ENCODE measurements at regions not wholly inside any gene's neighbourhood (a gene's known extent, or its start where the extent isn't known, plus 50 kb on each side); places are given as distances from the start of the nearest gene placed in this dataset.
"Not testable (repeated sequence)": the region's sequence is repeated elsewhere in the genome, so short reads cannot be mapped to it uniquely, and the experiment has no call there.

DNA sequence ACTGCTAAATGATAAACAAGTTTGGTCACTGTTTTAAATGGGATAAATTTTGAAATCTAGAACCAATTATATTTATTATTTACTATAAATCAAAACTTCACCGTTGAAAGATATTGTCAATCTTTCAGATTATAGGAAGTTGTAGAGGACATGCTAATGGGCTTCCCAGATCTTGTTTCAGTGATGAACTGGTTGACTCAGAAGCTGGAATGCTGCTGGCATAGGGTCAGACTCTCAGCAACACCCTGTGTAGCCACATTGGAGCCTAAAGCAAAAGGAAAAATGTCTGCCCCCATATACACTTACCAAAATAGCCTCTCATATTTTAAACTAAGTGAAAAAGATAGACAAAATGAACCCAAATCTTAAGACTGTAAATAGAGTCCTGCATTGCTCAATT lies 916.9 kb upstream of the SOX9 start:
- no peak for DNase-seq

DNA sequence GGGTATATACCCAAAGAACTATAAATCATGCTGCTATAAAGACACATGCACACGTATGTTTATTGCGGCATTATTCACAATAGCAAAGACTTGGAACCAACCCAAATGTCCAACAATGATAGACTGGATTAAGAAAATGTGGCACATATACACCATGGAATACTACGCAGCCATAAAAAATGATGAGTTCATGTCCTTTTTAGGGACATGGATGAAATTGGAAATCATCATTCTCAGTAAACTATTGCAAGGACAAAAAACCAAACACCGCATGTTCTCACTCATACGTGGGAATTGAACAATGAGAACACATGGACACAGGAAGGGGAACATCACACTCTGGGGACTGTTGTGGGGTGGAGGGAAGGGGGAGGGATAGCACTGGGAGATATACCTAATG lies 914.9 kb upstream of the SOX9 start:
- DNase-seq = not testable (repeated sequence)

DNA sequence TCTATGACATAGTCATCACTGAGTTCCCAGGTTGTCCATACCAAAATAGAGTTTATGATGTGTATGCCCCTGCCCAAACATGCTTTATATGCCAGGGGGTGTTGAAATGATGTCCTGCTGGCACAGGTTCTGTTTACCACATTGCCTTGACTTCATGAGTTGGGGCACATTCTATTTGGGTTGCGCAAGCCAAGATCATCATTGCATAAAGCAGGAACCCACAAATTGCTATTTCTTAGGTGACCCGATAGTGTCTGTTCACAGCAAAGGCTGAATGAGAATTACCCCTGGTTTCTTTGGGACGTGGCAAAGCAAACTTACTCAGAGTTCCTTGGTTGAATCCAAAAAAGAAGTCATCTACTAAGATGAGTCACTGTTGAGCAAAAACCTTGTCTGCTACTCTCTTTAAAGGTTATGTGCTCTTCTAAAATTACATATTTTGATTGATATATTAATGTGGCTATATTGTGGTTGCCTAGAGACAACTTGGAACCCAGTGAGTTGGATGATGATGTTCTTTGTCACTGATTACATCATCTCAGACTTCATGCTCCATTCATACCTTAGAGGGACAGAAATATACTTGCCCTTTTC lies 912.6 kb upstream of the SOX9 start:
- DNase-seq = no peak

DNA sequence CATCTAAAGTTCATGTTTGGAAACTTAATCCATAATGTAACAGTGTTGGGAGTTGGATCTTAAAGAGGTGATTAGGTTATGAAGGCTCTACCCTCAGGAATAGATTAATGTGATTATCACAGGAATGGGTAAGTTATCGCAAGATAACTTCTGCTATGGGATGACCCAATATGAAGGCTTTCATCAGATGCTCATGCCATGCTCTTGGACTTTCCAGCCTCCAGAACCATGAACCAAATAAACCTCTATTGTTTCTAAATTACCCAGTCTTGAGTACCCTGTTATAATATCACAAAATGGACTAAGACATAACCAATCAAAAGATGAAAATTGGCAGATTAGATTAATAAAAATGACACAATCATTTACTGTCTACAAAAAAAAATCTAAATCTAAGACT lies 906.9 kb upstream of the SOX9 start:
- no peak for DNase-seq

DNA sequence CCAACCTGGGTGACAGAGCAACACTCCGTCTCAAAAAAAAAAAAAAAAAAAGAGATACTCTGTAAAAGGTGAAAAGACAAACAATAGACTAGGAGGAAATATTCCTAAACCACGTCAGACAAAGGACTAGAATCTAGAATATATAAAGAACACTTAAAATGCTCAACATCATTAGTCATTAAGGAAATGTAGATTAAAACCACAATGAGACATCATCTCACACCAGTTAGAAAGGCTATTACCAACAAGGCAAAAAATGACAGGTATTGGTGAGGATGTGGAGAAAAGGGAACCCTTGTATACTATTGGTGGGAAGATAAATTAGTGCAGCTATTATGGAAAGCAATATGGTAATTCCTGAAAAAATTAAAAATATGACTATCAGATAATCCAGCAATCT lies 903.1 kb upstream of the SOX9 start:
- DNase-seq = no peak

DNA sequence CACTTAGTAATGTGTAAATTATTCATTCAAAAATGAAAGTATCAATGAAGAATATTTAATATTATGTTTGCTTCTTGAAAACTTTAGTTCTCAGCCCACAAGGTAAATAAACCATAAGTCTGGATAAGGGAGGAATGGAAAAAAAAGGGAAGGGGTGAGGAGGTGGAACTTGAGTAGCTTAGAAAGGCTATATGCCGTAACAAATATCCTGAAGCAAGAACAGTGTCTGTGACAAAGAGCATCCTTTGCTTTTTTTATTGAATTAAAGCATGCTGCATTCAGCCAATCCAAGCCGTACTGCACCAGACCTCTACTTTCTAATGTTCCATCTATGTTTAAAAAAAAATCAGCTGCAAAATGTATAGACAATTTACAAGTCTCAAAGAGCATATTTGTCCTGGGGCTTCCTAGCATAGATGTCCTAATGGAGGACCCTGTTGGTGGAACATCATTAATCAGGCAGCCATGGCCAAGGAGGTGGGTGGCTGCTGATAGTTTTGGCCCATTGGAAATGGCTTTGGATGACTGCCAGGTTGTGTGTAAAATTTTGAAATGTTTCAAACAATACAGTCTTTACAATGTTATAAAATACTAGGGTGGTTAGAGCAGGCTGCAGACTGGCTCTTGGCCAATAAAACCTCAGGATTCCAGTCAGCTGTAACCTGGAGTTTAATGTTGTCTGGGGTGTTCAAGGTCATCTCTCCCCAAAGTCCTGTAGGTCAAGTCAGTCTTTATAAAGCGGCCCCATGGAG lies 895.8 kb upstream of the SOX9 start:
- no peak for DNase-seq

DNA sequence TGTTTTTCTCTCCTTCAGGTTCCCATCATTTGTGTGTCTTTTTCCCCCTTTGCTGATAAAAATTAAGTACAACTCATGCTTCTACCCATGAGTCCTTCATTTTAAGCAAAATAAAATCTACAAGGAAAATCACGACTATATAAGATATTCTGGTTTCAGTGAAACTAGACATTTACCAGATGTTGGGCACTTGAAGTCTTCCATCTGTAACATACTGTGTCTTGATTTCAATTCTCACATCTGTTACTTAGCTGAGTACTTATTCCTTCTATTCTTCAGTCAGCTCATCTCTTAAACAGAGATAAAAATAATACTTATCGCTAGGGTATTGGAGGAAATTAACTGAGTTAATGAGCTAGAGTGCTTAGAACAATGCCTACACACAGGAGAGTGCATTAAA lies 893.0 kb upstream of the SOX9 start:
- DNase-seq = no peak

DNA sequence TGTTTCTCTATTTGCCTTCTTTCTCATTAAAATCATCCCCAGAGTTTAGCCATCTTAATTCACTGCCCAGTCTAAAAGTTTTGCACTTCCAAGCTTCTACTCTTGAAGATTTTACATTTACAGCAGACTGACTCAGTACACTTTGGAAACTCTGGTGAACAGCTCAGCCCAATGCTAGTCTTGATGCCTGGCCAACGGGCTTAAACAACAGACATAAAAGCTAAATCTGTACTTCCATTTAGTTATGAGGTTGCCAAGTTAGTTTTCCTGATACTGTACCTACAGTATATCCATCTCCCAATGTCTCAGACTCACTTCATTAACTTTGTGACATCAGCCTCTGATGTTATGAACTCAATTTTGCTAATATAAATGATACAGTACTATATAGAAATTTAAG lies 891.8 kb upstream of the SOX9 start:
- DNase-seq = no peak

DNA sequence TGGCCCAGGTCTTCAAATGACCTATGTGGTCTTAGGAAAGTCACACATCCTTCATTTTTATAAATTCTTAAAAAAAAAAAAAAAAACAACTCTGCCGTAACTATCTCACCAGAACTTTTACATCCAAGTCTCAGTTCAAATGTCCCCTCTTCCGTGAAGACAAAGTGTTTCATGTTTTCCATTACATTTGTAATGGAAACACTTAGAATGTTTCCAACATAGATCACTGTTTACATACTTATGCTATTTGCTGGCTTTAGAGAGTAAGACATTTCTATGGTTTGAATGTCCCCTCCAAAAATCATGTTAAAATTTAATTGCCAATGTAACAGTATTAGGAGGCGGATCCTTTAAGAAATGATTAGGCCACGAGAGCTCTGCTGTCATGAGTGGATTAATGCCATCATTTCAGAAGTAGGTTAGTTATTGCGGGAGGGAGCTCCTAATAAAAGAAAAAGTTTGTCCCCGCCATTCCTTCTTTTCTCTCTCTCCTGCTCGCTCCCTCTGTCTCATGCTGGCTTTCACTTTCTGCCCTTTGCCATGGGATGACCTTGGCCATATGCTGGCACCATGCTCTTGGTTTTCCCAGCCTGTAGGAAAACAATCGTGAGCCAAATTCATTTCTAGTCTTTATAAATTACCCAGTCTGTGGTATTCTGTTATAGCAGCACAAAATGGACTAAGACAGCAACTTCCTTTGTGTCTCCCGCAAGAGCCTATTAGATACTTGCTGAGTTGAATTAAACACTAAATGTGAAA lies 887.8 kb upstream of the SOX9 start:
- DNase-seq = no peak

DNA sequence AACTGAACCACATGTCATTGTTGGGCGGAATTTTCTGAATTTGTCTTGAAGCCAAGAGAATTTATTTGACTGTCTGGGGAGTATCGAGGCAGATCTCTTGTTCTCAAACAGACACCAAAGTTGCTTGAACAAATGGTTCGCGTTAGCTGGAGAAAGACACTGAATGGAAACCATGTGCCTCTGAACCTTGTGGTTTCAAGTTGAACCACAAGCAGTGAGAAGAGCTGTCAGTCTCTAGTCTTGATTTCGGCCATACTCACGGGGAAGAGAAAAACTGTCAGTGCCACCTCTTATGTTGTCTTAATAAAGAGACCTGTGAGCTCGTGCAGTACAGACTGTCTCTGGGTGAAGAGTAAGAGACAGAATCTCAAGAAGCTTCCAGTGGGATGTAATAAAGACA lies 886.5 kb upstream of the SOX9 start:
- no peak for DNase-seq

DNA sequence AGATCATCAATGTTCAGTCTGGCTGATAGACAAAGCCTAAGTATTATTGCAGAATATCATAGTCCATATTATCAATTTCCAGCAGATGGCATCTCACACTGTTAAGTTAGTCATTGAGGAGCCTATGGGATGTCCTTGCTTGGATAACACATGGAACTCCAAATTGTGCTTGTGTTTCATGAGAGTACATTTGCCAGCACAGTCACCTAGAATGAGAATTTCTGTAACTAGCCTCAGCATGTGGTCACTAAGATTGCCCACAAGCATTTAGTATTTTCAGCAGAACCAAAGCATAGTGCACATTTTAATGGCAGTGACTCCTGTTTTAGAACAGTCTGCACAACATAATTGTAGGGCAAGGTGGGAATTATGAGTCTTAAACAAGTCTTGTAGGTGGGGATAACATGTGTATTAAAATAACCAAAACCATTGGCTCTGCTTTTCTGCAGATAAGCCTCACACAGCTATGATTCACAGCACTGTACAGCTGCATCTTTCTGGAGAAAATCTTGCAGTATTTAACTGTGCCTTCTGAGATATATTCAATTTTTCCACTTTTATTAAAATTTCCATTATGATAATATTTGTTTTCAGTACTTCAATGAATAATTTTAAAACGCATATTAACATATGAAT lies 882.8 kb upstream of the SOX9 start:
- DNase-seq = no peak

DNA sequence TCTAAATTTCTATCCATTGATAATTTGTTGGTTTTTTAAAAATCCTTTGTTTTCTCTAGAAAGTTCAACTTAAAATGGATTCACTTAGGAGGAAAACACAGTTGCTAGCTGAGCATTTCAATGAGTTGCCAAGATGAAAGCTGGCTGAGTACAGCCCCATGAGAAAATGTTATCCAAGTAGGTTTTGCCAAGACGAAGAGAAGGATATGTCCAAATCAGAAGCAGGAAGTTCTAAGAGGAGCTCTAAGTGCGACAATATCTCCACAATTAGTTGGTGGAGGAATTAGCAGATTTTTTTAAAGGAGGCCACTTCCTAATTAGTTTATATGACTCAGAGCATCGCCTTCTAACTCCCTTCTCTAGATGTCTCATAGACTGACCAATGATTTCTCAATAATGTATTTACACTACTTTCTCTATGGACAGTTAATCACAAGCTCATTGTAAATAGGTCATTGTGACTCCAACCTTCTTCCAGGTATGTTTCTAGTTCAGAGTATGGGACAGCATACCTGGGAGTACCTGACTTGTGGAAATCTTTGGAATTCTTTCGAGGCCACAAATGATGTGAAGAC lies 873.3 kb upstream of the SOX9 start:
- DNase-seq = no peak

DNA sequence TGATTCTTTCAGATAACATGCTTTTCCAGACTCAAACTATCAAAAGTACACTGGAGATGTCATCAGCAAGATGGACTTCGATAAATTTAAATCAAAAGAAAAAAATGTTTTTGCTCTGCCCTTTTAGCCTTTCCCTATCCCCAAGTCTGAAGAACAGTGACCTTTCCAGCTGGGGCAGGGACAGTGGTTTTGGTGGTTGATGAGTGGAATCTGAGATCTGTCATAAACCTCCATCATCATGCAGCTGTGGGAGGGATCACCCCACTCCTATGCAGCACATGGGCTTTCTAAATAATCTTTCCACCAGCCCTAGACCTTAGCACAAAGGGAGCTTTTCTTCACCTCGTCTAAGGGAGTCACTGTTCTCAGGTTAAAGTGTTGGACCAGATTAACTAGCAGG lies 869.5 kb upstream of the SOX9 start:
- DNase-seq = no peak

DNA sequence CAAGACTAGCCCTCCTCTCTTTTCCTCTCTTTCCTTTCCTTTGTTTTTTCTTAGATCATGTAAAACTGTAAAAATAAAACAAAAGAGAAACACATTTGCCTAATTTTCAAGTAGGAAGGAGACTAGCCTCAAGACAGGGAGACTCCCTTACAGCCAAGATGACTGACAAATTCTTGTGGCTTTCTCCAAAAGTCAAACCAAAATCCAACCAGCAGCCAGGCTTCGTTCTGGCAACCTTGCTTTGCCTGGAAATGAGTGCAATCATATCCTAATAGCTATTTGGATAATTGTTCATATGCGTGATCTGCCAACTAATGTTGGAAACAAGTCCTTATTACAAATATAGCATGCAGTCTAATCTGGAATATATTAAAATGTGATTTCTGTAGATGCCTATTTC lies 868.9 kb upstream of the SOX9 start:
- DNase-seq = no peak

DNA sequence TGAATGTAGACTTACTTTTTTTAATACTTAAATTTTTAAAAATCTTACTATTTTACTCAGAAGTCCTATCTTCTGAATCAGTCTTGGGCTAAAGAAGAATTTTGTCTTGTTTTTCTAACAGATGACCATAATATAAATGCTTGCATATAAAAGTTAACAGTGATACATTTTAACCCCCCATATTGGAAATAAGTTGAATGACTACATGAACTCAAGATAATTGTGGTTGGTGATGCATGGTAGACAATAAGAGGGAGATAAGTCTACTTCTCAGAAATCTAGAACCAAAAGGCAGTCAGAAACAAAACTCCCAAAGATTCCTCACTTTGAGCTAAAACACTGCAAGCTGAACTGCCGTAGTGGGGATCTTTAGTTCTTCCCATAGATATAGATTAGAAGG lies 868.4 kb upstream of the SOX9 start:
- DNase-seq = no peak

DNA sequence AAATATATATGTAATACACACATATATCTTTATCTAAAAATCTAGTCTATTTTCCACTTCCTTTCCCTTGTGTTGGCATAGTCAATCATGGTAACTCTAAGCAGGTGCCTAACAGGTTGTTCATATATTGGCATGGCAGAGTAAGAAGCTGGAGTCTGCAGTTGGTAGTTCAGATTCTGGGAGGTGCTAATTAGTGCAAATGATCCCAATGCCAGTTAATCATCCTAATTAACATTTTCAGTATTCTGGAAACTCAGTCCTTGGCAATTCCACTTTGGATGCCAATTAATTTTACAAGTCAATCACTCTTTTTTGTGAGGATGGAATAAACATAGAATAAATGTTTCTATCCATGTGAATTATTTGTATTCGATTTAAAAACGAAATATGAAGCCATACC lies 863.7 kb upstream of the SOX9 start:
- DNase-seq = no peak

DNA sequence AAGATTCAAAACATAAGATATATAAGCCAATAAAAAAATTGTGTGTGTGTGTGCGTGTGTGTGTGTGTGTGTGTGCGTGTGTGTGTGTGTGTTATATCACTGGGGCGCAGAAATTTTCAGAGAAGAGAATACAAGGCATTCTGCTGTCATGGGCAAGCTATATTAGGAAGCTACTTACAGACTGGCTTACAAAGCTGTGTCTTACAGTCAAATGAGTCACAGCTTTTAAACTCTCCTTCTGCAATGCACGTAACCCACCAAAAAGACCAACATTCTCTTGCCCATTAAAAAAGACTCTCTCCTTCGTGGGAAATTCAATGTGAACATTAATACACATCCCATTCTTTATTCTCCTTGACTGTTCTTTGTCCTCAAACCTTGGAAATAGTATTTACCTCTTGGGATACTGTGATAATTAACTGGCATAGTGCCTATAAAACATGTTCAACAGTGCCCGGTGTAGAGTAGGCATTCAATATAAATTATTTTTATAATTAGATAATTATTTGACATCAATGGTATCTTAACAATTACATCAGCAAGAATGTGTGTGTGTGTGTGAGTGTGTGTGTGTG lies 860.4 kb upstream of the SOX9 start:
- no peak for DNase-seq

DNA sequence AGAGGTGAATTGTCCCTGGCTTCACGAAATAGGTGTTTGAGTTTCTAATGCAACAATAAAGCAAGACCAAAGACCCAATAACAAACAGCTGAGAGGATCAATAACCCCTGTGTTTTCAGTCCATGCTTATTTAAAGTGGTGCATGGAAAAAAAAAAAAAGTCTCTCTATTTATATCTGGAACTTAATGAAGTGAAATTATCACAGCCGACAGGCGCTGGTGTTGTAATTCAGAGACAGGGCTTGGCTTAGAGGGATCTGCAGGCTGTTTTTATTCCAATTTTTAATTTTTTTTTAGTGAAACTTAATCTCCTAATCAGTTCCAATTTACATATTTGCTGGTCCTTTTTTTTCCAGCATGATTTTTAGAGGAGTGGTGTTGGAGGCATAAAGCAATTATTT lies 858.2 kb upstream of the SOX9 start:
- no peak for DNase-seq

DNA sequence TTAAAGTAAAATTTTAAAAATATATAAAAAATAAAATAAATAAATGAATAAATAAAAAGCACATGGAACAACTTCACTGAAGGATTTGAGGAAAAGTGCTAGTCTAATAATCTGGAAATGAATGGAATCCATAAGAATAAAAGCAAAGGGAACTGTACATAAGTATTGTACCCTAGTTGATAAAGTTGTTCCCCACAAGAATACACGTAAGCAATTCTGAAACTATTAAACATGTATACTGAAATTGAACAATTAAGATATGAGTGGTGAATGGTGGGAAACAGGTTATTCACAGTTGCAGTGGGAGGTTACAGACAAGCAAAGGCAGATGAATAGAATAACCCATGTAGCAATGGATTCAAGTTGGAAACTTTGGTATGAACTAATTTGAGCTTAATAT lies 853.2 kb upstream of the SOX9 start:
- DNase-seq = no peak

DNA sequence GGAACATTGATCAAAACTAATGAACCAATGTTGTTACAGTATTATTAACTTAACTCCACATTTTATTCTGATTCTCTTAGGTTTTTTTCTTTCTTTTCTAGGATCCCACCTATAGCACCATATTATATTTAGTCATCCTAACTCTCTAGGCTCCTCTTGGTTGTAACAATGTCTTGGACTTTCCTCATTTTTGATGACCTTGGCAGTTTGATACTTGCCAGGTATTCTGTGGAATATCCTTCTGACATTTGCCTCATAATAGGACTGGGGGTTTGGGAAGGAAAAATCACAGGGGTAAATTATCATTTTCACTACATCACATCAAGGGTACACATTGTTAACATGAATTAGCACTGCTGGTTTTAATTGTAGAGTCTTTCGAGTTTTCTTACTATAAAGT lies 851.6 kb upstream of the SOX9 start:
- no peak for DNase-seq

DNA sequence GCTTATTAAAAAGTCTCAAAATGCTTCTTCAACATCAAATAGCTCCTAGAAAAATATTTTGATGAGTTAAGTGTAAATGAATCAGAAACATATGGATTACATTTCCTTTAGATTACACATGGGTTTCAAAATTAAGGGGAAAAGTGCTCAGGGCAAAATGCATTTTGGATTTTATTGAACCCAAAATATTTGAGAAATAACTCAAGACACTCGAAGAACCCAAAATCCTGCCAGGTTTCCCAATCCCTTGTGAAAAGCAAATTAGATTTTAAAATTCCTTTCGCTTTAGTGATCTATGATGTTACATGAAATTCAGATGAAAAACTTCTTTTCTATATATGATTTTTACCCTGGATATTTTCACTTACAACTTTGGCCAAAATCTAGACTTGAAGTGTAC lies 847.4 kb upstream of the SOX9 start:
- no peak for DNase-seq

DNA sequence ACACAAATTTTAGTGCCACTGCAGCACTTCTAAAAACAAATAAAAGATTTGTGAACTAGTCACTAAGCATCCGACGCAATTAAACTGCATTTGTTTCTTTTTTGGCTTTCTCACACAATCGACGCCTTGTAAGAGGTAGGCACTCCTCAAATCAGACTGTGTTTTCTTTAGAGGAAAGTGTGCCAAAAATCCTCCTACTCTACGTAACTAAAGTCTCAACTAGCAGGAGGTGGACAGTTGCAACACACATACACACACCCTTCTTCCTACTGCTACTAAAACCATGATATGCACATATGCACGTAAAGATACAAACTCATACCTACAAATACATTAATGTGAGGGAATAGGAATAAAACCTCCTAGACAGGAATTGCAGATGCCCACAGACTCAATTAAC lies 844.7 kb upstream of the SOX9 start:
- DNase-seq = no peak
